ENCODE measurements at regions not wholly inside any gene's neighbourhood (a gene's known extent, or its start where the extent isn't known, plus 50 kb on each side); places are given as distances from the start of the nearest gene placed in this dataset.

DNA sequence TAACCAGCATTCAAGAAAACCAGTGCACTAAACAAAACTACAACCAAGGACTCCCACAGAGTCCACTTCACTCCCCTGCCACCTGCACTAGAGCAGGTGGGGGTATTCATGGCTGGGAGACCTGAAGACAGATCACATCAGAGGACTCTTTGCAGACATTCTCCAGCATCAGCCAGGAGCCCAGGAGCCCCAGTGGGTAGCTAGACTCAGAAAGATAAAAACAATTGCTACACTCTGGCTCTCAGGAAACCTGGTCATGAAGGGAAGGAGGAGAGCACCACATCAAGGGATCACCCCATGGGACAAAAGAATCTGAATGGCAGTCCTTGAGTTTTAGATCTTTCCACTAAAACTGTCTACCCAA lies 472.1 kb downstream of the PLPP3 start:
- TF ChIP-seq, protein P1, sequence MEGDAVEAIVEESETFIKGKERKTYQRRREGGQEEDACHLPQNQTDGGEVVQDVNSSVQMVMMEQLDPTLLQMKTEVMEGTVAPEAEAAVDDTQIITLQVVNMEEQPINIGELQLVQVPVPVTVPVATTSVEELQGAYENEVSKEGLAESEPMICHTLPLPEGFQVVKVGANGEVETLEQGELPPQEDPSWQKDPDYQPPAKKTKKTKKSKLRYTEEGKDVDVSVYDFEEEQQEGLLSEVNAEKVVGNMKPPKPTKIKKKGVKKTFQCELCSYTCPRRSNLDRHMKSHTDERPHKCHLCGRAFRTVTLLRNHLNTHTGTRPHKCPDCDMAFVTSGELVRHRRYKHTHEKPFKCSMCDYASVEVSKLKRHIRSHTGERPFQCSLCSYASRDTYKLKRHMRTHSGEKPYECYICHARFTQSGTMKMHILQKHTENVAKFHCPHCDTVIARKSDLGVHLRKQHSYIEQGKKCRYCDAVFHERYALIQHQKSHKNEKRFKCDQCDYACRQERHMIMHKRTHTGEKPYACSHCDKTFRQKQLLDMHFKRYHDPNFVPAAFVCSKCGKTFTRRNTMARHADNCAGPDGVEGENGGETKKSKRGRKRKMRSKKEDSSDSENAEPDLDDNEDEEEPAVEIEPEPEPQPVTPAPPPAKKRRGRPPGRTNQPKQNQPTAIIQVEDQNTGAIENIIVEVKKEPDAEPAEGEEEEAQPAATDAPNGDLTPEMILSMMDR (IDR thresholded peaks at IDR 0.05): no peak
- no peak for TF ChIP-seq EP300 (IDR thresholded peaks at IDR 0.05)
- no peak for TF ChIP-seq POLR2AphosphoS5 (IDR thresholded peaks at IDR 0.05)
- no peak for TF ChIP-seq POLR2A (IDR thresholded peaks at IDR 0.05)
- Histone ChIP-seq H3K36me3 (no peaks in the 10 kb centered on the region), H3K9me3 (peaks cover 4% of the 10 kb centered on the region), H3K27me3 (no peaks in the 10 kb centered on the region), H3K27ac (no peak overlapping the region), H3K4me3 (no peak overlapping the region), H3K4me1 (no peaks in the 10 kb centered on the region)
- no peak for DNase-seq (ENCODE audit: low spot score in 2 of 2)

DNA sequence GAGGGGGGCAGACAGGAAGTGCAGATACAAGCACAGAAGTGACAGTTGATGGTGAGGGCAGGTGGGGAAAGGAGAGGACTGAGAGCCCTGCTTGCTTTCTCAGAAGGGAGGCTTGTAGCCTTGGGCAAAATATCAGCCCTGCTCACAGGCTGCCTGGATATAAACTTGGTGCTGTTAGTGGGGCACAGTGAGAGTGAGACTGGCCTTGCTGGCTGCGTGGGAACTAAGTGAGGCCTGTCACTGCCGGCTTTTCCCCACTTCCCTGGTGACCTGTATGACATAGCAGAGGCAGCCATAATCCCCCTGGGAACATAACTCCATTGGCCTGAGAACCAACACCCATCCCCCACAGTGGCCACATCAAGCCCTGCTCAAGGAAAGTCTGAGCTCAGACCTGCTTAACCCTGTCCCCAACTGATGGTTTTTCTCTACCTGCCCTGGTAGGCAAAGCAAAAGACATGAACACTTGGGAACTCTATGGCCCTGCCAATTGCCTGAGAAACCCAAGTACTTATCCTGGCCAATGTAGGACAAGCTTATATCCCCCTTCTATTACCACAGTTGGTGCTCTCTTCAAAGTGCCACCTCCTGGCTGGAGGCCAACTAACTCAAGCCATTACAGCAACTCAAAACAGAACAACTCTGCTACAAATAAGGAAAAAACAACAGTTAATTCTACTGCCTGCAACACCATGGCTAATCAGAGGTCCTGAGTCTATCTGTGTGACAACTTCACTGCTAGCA lies 472.7 kb downstream of the PLPP3 start:
- TF ChIP-seq POLR2AphosphoS5 (IDR thresholded peaks at IDR 0.05): no peak
- no peak for TF ChIP-seq POLR2A (IDR thresholded peaks at IDR 0.05)
- TF ChIP-seq EP300 (IDR thresholded peaks at IDR 0.05): no peak
- TF ChIP-seq, protein P1 (IDR thresholded peaks at IDR 0.05): no peak
- Histone ChIP-seq H3K9me3 (peaks cover 4% of the 10 kb centered on the region), H3K27ac (no peak overlapping the region), H3K4me3 (no peak overlapping the region), H3K4me1 (no peaks in the 10 kb centered on the region), H3K27me3 (no peaks in the 10 kb centered on the region), H3K36me3 (no peaks in the 10 kb centered on the region)
- WGBS: no CpG with 5 or more reads among the region's 2 CpGs
- DNase-seq (ENCODE audit: low spot score in 2 of 2): no peak

DNA sequence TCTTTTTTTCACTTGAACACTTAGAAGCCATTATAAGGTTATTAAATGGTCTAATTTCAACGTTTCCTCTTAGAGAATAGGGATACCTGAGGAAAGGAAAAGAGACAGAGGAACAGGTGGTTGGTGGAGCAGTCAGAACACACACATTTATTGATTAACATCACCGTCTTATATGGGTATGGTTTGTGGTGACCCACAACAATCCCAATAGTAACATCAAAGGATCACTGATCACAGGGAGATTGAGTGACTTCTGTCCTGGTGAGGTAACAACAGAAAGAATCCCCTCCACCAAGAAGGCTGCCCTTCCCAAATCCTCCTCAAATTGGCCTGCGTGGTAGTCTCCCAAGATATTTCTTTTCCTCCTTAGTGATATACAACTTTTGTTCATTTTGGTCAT lies 474.0 kb downstream of the PLPP3 start:
- H3K4me3 ChIP-seq: no peak overlapping the region
- no peaks in the 10 kb centered on the region for H3K4me1 ChIP-seq
- H3K27ac ChIP-seq: no peak overlapping the region
- WGBS: 84% methylated on average over 3 of the region's 3 CpGs
- H3K9me3 ChIP-seq: peaks cover 2% of the 10 kb centered on the region
- H3K27me3 ChIP-seq: no peaks in the 10 kb centered on the region
- DNase-seq (ENCODE audit: low spot score in 2 of 2): no peak
- H3K36me3 ChIP-seq: no peaks in the 10 kb centered on the region
- TF ChIP-seq POLR2AphosphoS5 (IDR thresholded peaks at IDR 0.05): no peak

DNA sequence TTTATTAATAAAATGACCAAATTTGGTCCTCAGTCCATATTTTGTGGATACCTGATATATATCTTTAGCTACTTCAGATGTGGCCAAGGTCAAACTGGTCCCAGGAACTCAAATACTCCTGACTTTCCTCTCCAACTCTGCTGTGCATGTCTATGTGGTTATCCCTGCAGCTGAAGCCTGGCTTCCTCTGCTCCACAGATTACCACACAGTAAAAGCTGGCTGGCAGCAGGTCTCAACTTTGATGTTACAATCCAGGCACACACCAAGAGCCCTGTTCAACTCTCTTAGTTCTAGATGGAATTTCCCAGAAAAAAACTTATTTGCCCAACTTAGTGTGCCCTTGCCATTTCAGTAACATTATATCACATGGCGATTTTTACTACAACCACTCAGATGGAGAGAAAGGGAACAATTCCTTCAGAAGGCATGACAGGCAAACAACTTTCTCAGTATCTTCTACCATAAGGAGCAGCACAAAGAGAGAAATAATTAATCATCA lies 479.5 kb downstream of the PLPP3 start:
- H3K27me3 ChIP-seq: no peaks in the 10 kb centered on the region
- TF ChIP-seq EP300 (IDR thresholded peaks at IDR 0.05) (no peak), POLR2AphosphoS5 (IDR thresholded peaks at IDR 0.05) (no peak), POLR2A (IDR thresholded peaks at IDR 0.05) (no peak)
- TF ChIP-seq, protein P1 (IDR thresholded peaks at IDR 0.05): no peak
- WGBS: 91% methylated on average over 1 of the region's 1 CpG
- H3K9me3 ChIP-seq: no peaks in the 10 kb centered on the region
- H3K36me3 ChIP-seq: no peaks in the 10 kb centered on the region
- DNase-seq (ENCODE audit: low spot score in 2 of 2): no peak
- no peak overlapping the region for H3K27ac ChIP-seq
- H3K4me1 ChIP-seq: no peaks in the 10 kb centered on the region
- H3K4me3 ChIP-seq: no peak overlapping the region

DNA sequence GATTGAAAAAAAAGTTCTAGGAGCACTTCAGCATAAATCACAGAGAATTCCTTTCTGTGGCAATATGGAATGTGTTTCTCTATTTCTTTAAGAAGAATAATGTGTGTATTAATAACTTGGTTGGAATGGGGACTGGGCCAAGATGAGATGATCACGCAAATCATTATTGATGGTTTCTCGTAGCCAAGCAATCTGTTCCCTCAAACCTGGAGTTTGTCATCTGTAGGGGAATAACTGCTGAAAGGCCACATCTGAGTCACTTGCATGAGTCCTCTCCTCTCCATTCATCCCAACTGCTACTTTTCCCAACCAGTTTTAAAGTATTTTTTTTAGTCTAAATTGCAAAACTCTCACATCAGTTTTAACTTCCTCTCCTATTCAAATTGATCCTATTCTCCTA lies 480.4 kb downstream of the PLPP3 start:
- Histone ChIP-seq H3K4me1 (no peaks in the 10 kb centered on the region), H3K27me3 (no peaks in the 10 kb centered on the region), H3K4me3 (no peak overlapping the region), H3K36me3 (no peaks in the 10 kb centered on the region), H3K9me3 (no peaks in the 10 kb centered on the region), H3K27ac (no peak overlapping the region)
- WGBS: 48% methylated on average over 2 of the region's 2 CpGs
- no peak for DNase-seq (ENCODE audit: low spot score in 2 of 2)
- TF ChIP-seq, protein P1 (IDR thresholded peaks at IDR 0.05): no peak
- no peak for TF ChIP-seq POLR2AphosphoS5 (IDR thresholded peaks at IDR 0.05)
- no peak for TF ChIP-seq POLR2A (IDR thresholded peaks at IDR 0.05)
- no peak for TF ChIP-seq EP300 (IDR thresholded peaks at IDR 0.05)

DNA sequence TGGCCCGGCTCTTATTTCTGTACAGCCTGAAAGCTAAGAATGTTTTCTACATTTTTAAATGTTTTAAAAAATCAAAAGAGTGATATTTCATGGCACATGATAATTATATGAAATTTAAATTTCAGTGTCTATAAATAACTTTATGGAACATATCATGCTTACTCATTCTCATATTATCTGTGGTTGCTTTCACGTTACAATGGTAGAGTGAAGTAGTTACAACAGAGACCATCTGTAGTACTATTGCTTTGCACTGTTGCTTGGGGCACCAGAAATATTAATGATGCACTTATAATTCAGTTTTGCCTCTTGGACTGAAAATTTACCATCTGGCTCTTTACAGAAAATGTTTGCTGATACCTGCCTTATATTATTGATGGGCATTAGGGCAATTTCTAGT lies 481.6 kb downstream of the PLPP3 start:
- H3K4me1 ChIP-seq: no peaks in the 10 kb centered on the region
- TF ChIP-seq POLR2A (IDR thresholded peaks at IDR 0.05) (no peak), EP300 (IDR thresholded peaks at IDR 0.05) (no peak), POLR2AphosphoS5 (IDR thresholded peaks at IDR 0.05) (no peak)
- TF ChIP-seq, protein P1 (IDR thresholded peaks at IDR 0.05): no peak
- H3K36me3 ChIP-seq: no peaks in the 10 kb centered on the region
- DNase-seq (ENCODE audit: low spot score in 2 of 2): no peak
- H3K4me3 ChIP-seq: no peak overlapping the region
- H3K9me3 ChIP-seq: no peaks in the 10 kb centered on the region
- no peaks in the 10 kb centered on the region for H3K27me3 ChIP-seq
- WGBS: 87% methylated on average over 2 of the region's 2 CpGs
- H3K27ac ChIP-seq: no peak overlapping the region

Measured in suprapubic skin (tissue), 4 donors.